ENCODE measurements at regions not wholly inside any gene's neighbourhood (a gene's known extent, or its start where the extent isn't known, plus 50 kb on each side); places are given as distances from the start of the nearest gene placed in this dataset.

- TF ChIP-seq CTCF (IDR thresholded peaks at IDR 0.05 in 8 of 11, conservative IDR thresholded peaks at IDR 0.05 in 3 of 11), result no peak
- TF ChIP-seq POLR2AphosphoS5 (IDR thresholded peaks at IDR 0.05), result no peak
- TF ChIP-seq POLR2A (IDR thresholded peaks at IDR 0.05), result no peak
Observed at GRCh38 chr12:125573271-125573670, 508.0 kb downstream of the AACS start.
